Activated CD4-positive, alpha-beta T cell treated with anti-CD3 and anti-CD28 coated beads for 36 hours (primary cell): ENCODE measurements at regions not wholly inside any gene's neighbourhood (a gene's known extent, or its start where the extent isn't known, plus 50 kb on each side); places are given as distances from the start of the nearest gene placed in this dataset.

ENCODE experiments used
- ATAC-seq: fragments of 200-7000 bp; cut with Tn5 transposase; one replicate; pipeline ENCODE4 v1.10.0; 2021; ENCODE audit warnings: mild to moderate bottlenecking, moderate library complexity
- CTCF ChIA-PET: fragments of 350-600 bp; sonication (Branson Sonifier 250); formaldehyde crosslinking; loops from one replicate; lab custom pipeline; 2021; ENCODE audit warnings: antibody characterized with exemption; lab: Charles Lee
- POLR2A ChIA-PET: fragments of 350-600 bp; sonication (Branson Sonifier 250); formaldehyde crosslinking; loops from one replicate; lab custom pipeline; 2021; ENCODE audit warnings: antibody characterized with exemption, inconsistent platforms; lab: Charles Lee
- DNase-seq: peaks from one replicate; pipeline ENCODE4 v3.0.0-alpha.2; 2020
- H3K27ac Mint-ChIP-seq: one replicate; pipeline ENCODE4 v1.8.0; 2021; ENCODE audit warnings: mixed read lengths
- H3K27me3 Mint-ChIP-seq: one replicate; pipeline ENCODE4 v1.8.0; 2021; ENCODE audit warnings: mixed read lengths
- H3K36me3 Mint-ChIP-seq: one replicate; pipeline ENCODE4 v1.8.0; 2021; ENCODE audit warnings: low read depth, mixed read lengths
- H3K4me1 Mint-ChIP-seq: one replicate; pipeline ENCODE4 v1.8.0; 2021; ENCODE audit warnings: mixed read lengths
- H3K4me3 Mint-ChIP-seq: one replicate; pipeline ENCODE4 v1.8.0; 2021; ENCODE audit warnings: mild to moderate bottlenecking, moderate library complexity, mixed read lengths
- H3K9me3 Mint-ChIP-seq: one replicate; pipeline ENCODE4 v1.8.0; 2021; ENCODE audit warnings: low read depth, mixed read lengths
- intact Hi-C, 2 experiments: fragments of 100-400 bp; cut with DNase I in 1 of 2; cut with micrococcal nuclease in 1 of 2; formaldehyde crosslinking; loops; one replicate each; pipeline versions ENCODE4 v1.14.2 to v1.15.1; 2022 to 2024; cut with DNase I, micrococcal nuclease

DNA sequence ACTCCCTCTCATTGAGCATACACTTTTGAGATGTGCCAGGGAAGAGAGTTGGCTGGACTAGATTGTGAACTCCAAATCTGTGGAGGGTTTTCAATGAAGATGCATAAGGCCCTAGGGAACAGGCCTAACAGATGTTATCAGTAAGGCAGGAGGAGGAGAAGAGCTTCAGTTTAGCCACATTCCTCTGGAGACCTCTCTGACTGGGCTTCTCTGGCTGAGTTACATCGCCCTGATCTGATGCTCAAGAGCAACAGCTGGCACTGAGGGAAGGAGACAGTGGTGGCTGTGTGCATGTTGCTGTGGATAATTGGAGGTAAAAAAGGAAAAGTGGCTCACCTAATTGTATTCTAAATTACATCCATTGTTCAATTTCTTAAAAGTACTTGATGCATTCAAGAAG is 206.4 kb upstream of the CFAP20DC start:
- Mint-ChIP-seq H3K27ac (no peak overlapping the region), H3K4me1 (no peaks in the 10 kb centered on the region), H3K27me3 (no peaks in the 10 kb centered on the region), H3K36me3 (no peaks in the 10 kb centered on the region), H3K9me3 (no peaks in the 10 kb centered on the region), H3K4me3 (no peak overlapping the region)
- ATAC-seq (no peak), DNase-seq (no peak)
- intact Hi-C loops, result no loop called here
- CTCF ChIA-PET, result no interaction called here
- POLR2A ChIA-PET, result no interaction called here

DNA sequence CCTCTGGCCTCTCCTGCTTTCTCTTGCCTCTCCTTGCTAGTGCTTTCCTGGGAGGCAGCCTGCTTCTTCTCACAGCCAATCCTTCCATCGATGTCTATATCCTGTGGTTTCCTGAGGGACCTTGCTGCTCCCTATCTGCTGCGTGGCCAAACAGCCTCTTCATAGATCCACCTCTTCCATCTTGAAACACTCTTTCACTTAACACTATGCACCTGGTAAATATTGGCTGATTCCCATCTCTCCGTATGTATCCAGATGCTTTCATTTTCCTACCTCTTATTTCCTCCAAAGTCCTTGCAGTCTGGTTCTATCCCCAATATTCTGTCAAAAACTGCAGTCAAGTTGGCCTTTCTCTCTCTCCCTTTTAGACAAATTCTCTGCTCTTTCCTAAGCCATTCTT is 205.2 kb upstream of the CFAP20DC start:
- no peak for DNase-seq
- no peaks in the 10 kb centered on the region for H3K4me1 Mint-ChIP-seq
- no peaks in the 10 kb centered on the region for H3K9me3 Mint-ChIP-seq
- no peaks in the 10 kb centered on the region for H3K36me3 Mint-ChIP-seq
- intact Hi-C loops, result no loop called here
- no peaks in the 10 kb centered on the region for H3K27me3 Mint-ChIP-seq
- ATAC-seq, result no peak
- no peak overlapping the region for H3K27ac Mint-ChIP-seq
- no peak overlapping the region for H3K4me3 Mint-ChIP-seq
- CTCF ChIA-PET, result no interaction called here
- POLR2A ChIA-PET, result no interaction called here

DNA sequence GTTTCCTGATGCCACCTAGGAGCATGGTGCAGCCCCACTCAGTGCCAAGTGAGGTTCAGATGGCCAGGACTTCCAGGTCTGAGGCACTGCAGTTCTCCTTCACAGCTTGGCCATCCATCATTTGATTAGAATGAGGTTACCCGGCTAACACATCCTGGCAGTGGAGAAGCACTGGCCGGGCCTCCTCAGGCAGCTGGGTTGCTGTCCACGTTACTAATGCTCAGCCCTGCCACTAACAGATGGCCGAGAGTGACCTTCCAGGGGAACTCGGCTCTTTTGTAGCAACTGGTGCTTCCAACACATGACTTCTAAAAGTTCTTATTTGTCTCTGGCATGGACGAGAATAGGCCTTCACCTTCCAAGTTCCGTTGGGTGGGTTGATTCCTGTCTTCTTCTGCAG is 204.6 kb upstream of the CFAP20DC start:
- CTCF ChIA-PET, result no interaction called here
- no peaks in the 10 kb centered on the region for H3K4me1 Mint-ChIP-seq
- no peak overlapping the region for H3K4me3 Mint-ChIP-seq
- intact Hi-C loops, result no loop called here
- H3K27ac Mint-ChIP-seq, result no peak overlapping the region
- ATAC-seq (no peak), DNase-seq (no peak)
- no peaks in the 10 kb centered on the region for H3K27me3 Mint-ChIP-seq
- H3K9me3 Mint-ChIP-seq, result no peaks in the 10 kb centered on the region
- no peaks in the 10 kb centered on the region for H3K36me3 Mint-ChIP-seq
- POLR2A ChIA-PET, result no interaction called here

DNA sequence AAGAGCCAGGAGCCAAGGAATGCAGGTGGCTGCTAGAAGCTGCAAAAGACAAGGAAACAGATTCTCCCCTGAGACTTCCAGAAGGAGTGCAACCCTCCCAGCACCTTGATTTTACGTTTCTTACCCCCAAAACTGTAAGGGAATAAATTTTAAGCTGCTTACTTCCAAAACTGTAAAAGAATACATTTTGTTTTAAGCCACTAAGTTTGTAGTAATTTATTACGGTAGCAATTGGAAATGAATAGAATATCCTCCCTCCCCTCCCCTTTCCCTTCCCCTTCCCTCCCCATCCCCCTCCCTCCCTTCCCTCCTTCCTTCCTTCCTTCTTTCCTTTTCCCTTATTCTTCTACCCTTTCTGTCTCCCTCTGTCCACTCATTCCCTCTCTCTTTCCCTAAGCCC is 203.7 kb upstream of the CFAP20DC start:
- Mint-ChIP-seq H3K4me3 (no peak overlapping the region), H3K9me3 (peaks cover 7% of the 10 kb centered on the region), H3K27me3 (no peaks in the 10 kb centered on the region), H3K36me3 (no peaks in the 10 kb centered on the region), H3K27ac (no peak overlapping the region), H3K4me1 (no peaks in the 10 kb centered on the region)
- intact Hi-C loops, result no loop called here
- ATAC-seq (no peak), DNase-seq (no peak)
- CTCF ChIA-PET, result interaction anchor here (0.7 kb wide), 1 partner anchor 315 kb away, joined by 4 read pairs; no protein-coding TSS in a partner anchor
- POLR2A ChIA-PET, result interaction anchor here (0.7 kb wide), 1 partner anchor 1808 kb away, joined by 3 read pairs; no protein-coding TSS in a partner anchor

DNA sequence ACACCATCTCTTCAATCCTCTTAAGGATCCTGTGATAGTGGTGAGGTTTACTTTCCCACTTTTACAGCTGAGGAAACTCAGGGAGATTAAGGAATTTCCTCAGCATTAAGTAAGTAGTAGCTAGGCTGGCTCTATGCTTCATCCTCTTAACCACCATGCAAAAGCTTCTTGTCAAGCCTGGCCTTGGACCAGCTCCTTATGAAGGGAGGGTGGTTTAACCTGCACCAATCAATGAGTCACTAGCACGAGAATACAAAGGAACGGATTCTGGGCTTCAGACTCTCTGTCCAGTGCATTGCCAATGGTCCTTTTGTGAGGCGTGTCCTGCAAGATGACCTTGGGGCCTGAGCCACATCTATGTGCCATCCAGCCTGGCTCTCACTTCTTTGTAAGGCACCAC is 202.0 kb upstream of the CFAP20DC start:
- ATAC-seq (no peak), DNase-seq (no peak)
- ChIA-PET POLR2A (no interaction called here), CTCF (interaction anchor here (0.6 kb wide), 1 partner anchor 716 kb away, joined by 3 read pairs; no protein-coding TSS in a partner anchor)
- Mint-ChIP-seq H3K4me1 (no peaks in the 10 kb centered on the region), H3K4me3 (no peak overlapping the region), H3K36me3 (no peaks in the 10 kb centered on the region), H3K9me3 (peaks cover 10% of the 10 kb centered on the region), H3K27me3 (no peaks in the 10 kb centered on the region), H3K27ac (no peak overlapping the region)
- intact Hi-C loops, result no loop called here

DNA sequence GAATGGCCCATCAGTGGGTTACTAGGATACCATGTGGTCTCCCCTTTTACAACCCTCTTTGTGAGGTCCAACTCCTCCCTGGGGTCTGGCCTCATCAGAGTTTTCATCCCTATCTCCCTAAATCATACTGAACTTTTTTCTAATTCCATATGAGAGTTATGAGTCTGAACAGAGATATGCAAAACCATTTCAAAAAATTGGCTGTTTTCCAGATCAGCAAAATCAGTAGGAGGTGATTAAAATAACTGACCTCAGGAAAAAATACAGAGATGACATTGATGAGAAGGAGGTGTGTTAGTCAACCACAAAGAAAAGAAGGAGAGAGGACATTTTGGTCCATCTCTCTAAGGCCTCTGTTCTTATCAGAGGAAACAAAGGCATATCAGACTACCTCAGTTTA is 200.8 kb upstream of the CFAP20DC start:
- Mint-ChIP-seq H3K9me3 (peaks cover 10% of the 10 kb centered on the region), H3K36me3 (no peaks in the 10 kb centered on the region), H3K27ac (no peak overlapping the region), H3K4me3 (no peak overlapping the region), H3K27me3 (peaks cover 2% of the 10 kb centered on the region), H3K4me1 (no peaks in the 10 kb centered on the region)
- POLR2A ChIA-PET, result no interaction called here
- CTCF ChIA-PET, result no interaction called here
- ATAC-seq (no peak), DNase-seq (no peak)
- intact Hi-C loops, result no loop called here

DNA sequence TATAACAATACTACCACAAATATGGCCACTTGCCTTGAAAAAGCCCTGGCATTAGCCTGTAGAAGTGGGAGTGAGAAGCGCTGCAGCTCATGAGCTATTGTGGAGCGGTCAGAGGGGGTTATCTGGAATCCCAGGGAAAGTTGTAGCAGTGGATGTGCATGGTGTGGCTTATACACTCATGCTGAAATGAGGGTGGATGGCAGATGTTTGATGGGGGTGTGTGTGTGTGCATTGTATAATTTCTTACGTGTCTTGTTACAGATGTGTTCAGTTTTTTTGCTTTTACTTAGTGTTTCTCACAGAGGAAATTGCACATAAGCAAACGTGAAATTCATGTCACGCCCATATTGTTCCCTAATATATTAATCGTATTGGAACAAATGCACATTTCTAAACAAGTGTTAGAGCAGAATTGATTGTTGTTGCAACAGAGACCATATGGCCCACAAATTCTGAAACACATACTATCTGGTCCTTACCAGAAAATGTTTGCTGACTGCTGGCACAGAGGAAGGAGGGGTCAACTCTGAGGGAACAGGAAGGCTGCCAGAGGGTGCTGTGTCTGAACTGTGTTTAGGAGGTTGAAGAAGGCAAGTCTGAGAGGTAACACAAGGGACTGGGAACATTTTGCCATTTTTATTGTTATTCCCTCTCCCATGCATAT is 200.0 kb upstream of the CFAP20DC start:
- ATAC-seq, result no peak

DNA sequence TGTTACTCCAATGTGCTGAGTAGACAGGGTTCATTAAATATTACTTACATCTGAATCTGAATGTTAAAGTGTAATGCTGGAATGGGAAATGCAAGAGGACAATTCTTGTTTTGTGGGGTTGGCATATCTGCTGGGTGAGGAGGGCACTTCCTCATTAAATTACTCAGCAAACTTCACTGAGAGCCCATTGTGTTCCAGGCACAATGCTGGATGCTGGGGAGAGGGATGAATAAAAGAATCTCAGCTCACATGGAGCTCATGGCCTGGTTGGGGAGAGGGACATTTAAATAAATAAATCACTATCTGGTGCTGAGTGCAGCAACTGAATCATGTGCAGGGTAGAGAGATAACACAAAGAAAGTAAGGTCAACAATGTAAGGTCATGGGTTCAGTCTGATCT is 199.2 kb upstream of the CFAP20DC start:
- H3K36me3 Mint-ChIP-seq, result no peaks in the 10 kb centered on the region
- H3K9me3 Mint-ChIP-seq, result peaks cover 10% of the 10 kb centered on the region
- no peak overlapping the region for H3K27ac Mint-ChIP-seq
- H3K4me3 Mint-ChIP-seq, result no peak overlapping the region
- ATAC-seq, result no peak
- no peak for DNase-seq
- intact Hi-C loops, result no loop called here
- CTCF ChIA-PET, result interaction anchor here (0.6 kb wide), 1 partner anchor 490 kb away, joined by 3 read pairs; no protein-coding TSS in a partner anchor
- H3K27me3 Mint-ChIP-seq, result peaks cover 2% of the 10 kb centered on the region
- H3K4me1 Mint-ChIP-seq, result no peaks in the 10 kb centered on the region
- POLR2A ChIA-PET, result no interaction called here

More for the DNA sequence above, 200.0 kb upstream of the CFAP20DC start:
- H3K4me1 Mint-ChIP-seq, result no peaks in the 10 kb centered on the region
- peaks cover 2% of the 10 kb centered on the region for H3K27me3 Mint-ChIP-seq
- no peak for DNase-seq
- peaks cover 10% of the 10 kb centered on the region for H3K9me3 Mint-ChIP-seq
- CTCF ChIA-PET, result no interaction called here
- no peak overlapping the region for H3K27ac Mint-ChIP-seq
- intact Hi-C loops, result no loop called here
- POLR2A ChIA-PET, result no interaction called here
- H3K4me3 Mint-ChIP-seq, result no peak overlapping the region
- no peaks in the 10 kb centered on the region for H3K36me3 Mint-ChIP-seq

DNA sequence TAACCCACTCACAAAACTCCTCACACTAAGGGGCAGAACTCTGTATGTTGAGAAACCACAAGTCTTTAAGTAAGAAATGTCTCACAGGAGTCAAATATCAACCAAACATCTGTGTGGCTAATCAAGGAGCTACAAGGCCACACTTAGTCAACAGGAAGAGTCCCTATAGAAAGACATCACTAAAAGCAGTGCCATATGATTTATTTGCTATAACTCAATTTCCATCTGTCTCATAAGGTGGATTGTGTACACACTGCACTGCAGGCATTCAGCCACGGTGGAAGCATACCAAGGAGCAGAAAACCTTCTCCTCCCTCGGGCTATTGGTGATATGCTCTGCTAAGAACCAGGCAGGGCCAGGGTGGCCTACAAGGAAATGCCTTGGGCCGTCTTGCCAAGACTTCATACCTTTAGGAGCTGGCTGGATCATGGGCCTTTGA is 197.6 kb upstream of the CFAP20DC start:
- Mint-ChIP-seq H3K4me1 (no peaks in the 10 kb centered on the region), H3K4me3 (no peak overlapping the region), H3K9me3 (peaks cover 14% of the 10 kb centered on the region), H3K27ac (no peak overlapping the region), H3K27me3 (peaks cover 2% of the 10 kb centered on the region), H3K36me3 (no peaks in the 10 kb centered on the region)
- DNase-seq, result no peak
- intact Hi-C loops, result no loop called here
- no peak for ATAC-seq
- ChIA-PET CTCF (no interaction called here), POLR2A (no interaction called here)

DNA sequence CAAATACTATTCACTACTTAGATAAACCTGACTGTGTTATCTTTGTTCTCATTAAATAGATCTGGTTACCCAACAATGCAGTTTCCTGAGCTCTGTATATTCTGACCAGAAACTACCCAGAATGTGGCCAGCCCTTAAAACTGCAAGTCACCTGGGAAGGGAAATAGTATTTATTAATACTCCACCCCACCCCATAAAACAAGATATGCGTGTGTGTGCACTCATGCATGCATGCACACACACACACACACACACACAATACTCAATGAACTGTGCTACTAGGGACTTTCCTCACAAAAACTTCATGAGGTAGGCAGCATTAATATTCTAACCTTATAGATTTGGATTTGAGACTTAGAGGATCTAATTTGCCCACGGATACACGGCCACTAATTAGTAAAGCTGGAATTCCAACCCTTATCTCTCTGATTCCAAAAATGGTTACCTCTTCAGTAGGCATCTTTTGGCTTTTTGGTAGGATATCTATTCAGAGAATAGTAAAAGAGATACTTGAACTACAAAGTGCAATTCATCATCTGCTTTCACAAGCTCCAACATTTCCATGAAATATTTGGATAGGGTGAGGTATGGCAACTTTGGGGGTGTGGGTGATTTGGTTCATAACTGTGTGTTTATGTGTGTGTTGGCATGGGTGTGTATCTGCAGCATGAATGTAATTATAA is 197.0 kb upstream of the CFAP20DC start:
- ATAC-seq (no peak), DNase-seq (no peak)
- POLR2A ChIA-PET, result no interaction called here
- no peaks in the 10 kb centered on the region for H3K36me3 Mint-ChIP-seq
- no peak overlapping the region for H3K4me3 Mint-ChIP-seq
- H3K27ac Mint-ChIP-seq, result no peak overlapping the region
- no peaks in the 10 kb centered on the region for H3K4me1 Mint-ChIP-seq
- intact Hi-C loops, result no loop called here
- H3K27me3 Mint-ChIP-seq, result peaks cover 2% of the 10 kb centered on the region
- peaks cover 14% of the 10 kb centered on the region for H3K9me3 Mint-ChIP-seq
- CTCF ChIA-PET, result no interaction called here

DNA sequence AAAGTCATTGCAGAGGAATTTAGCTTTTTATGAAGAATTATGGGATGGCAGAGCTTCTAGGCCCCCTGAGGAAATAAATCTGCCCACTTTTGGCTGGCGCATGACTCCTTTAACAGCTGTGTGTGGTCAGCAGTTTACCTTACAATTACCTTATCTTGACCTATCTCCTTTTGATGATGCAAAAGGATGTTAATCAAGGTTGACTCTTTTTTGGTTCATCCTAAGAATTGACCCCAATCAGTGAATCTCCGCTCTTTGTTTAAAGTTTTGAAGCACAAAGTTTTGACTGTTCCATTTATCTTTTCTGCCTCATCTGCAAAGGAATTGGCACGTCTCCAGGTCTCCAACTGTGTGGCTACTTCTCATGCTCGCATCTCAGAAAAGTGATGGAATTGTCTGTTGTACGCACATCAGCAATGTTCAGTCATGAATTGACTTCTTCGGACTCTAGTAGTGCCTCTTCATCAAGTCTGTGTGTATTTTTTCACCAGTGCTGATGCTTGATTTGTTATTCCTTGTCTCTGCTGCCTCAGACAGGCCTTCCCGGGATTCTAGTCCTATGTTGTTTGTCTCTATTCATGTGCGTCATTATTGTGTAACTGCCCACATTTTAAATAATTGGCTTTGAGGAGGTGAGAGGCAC is 196.2 kb upstream of the CFAP20DC start:
- H3K27me3 Mint-ChIP-seq, result peaks cover 2% of the 10 kb centered on the region
- ATAC-seq (no peak), DNase-seq (no peak)
- POLR2A ChIA-PET, result no interaction called here
- intact Hi-C loops, result no loop called here
- H3K9me3 Mint-ChIP-seq, result peaks cover 14% of the 10 kb centered on the region
- H3K4me3 Mint-ChIP-seq, result no peak overlapping the region
- H3K4me1 Mint-ChIP-seq, result peaks cover under 1% of the 10 kb centered on the region
- CTCF ChIA-PET, result no interaction called here
- no peaks in the 10 kb centered on the region for H3K36me3 Mint-ChIP-seq
- H3K27ac Mint-ChIP-seq, result no peak overlapping the region
